ENCODE measurements at regions not wholly inside any gene's neighbourhood (a gene's known extent, or its start where the extent isn't known, plus 50 kb on each side); places are given as distances from the start of the nearest gene placed in this dataset.

DNA sequence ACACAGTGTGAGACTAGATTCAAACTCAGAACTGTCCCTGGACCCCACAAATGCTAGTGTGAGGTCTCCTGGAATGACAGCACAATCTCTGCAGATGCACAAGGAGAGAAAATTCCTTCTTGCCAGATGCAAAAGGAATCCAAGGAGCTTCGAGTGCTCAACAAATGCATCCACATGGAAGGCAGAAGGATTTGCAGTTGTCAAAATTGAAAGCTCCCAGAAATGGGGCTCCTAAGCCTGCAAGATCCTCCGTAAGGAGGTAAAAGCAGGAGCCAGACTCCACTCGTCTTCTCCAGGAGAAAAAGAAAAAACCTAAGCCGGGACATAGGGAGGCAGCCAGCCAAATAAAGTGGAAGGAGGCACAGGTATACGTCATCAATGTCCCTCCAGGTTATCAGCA, 355.0 kb upstream of the KLHL29 start:
- TF ChIP-seq, protein P1, sequence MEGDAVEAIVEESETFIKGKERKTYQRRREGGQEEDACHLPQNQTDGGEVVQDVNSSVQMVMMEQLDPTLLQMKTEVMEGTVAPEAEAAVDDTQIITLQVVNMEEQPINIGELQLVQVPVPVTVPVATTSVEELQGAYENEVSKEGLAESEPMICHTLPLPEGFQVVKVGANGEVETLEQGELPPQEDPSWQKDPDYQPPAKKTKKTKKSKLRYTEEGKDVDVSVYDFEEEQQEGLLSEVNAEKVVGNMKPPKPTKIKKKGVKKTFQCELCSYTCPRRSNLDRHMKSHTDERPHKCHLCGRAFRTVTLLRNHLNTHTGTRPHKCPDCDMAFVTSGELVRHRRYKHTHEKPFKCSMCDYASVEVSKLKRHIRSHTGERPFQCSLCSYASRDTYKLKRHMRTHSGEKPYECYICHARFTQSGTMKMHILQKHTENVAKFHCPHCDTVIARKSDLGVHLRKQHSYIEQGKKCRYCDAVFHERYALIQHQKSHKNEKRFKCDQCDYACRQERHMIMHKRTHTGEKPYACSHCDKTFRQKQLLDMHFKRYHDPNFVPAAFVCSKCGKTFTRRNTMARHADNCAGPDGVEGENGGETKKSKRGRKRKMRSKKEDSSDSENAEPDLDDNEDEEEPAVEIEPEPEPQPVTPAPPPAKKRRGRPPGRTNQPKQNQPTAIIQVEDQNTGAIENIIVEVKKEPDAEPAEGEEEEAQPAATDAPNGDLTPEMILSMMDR (IDR thresholded peaks at IDR 0.05; ENCODE audit: borderline replicate concordance, extremely low read depth, low read length, poor library complexity, severe bottlenecking), result no peak
- TF ChIP-seq EZH2 (IDR thresholded peaks at IDR 0.05; ENCODE audit: borderline replicate concordance, low read depth, low read length, severe bottlenecking), result no peak

Data from DND-41 (cell line).